NB4 (cell line): ENCODE measurements at regions not wholly inside any gene's neighbourhood (a gene's known extent, or its start where the extent isn't known, plus 50 kb on each side); places are given as distances from the start of the nearest gene placed in this dataset.

Experiments used
- DNase-seq: peaks from one replicate; pipeline ENCODE4 v3.0.0; 2010; ENCODE audit warnings: low read depth
- H3K4me3 ChIP-seq: one replicate; pipeline ENCODE4 v1.5.1; 2011; ENCODE audit warnings: mild to moderate bottlenecking, low read depth, low read length, moderate library complexity
- MYC ChIP-seq: IDR thresholded peaks from 2 replicates; pipeline ENCODE4 v1.6.1; 2011; ENCODE audit warnings: low read depth, low read length
- POLR2A ChIP-seq: IDR thresholded peaks from 2 replicates; pipeline ENCODE4 v1.6.1; 2011; ENCODE audit warnings: mild to moderate bottlenecking; ENCODE audit not compliant: insufficient read length; ENCODE audit errors: extremely low read depth
- TF ChIP-seq, protein P1 (sequence below): IDR thresholded peaks from 2 replicates; pipeline ENCODE4 v1.6.1; 2011; ENCODE audit warnings: low read depth, low read length
- TF ChIP-seq, protein P2 (sequence below): IDR thresholded peaks from one replicate; pipeline ENCODE4 v1.5.1; 2012; ENCODE audit warnings: low read depth, low read length

DNA sequence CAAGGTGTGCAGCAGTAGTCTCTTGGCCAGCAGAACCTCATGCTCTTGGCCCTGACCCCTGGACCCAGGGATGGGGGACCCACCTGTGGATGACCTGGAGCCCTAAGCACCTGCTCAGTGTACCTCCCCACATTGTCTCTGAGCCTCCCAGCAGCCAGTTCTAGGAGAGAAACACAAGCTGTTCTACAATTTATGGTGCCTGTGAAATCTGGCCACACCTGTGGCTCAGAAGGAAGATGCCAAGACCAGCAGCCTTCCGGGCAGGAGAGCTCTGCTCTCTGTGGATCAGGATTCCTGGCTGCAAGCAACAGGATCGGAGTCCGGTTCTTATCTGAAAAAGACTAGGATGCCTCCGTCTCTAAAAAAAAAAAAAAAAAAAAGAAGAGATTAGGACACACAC, 103.6 kb upstream of the ANO1 start:
- H3K4me3 ChIP-seq: no peak overlapping the region
- TF ChIP-seq, protein P1, sequence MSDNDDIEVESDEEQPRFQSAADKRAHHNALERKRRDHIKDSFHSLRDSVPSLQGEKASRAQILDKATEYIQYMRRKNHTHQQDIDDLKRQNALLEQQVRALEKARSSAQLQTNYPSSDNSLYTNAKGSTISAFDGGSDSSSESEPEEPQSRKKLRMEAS: no peak
- TF ChIP-seq POLR2A: no peak
- TF ChIP-seq, protein P2, sequence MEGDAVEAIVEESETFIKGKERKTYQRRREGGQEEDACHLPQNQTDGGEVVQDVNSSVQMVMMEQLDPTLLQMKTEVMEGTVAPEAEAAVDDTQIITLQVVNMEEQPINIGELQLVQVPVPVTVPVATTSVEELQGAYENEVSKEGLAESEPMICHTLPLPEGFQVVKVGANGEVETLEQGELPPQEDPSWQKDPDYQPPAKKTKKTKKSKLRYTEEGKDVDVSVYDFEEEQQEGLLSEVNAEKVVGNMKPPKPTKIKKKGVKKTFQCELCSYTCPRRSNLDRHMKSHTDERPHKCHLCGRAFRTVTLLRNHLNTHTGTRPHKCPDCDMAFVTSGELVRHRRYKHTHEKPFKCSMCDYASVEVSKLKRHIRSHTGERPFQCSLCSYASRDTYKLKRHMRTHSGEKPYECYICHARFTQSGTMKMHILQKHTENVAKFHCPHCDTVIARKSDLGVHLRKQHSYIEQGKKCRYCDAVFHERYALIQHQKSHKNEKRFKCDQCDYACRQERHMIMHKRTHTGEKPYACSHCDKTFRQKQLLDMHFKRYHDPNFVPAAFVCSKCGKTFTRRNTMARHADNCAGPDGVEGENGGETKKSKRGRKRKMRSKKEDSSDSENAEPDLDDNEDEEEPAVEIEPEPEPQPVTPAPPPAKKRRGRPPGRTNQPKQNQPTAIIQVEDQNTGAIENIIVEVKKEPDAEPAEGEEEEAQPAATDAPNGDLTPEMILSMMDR: no peak
- no peak for TF ChIP-seq MYC
- no peak for DNase-seq

DNA sequence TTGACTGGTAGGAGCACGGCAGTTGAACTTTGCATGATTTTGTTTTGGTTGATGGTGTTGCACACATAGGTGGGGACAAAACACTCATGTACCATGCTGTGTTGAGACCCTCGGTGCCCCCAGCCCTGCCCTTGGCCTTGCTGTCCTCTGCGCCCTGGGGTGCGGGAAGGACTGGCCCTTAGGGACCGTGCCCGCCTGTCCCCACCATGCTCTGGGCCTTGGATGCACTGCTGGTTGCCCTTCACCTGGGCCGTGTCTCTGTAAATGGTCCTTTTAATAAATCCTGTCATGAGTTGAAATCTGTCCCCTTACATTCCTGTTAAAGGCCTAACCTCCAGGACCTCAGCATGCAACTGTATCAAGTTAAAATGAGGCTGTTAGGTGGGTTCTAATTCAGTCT, 102.3 kb upstream of the ANO1 start:
- DNase-seq: no peak
- no peak overlapping the region for H3K4me3 ChIP-seq
- TF ChIP-seq POLR2A (no peak), MYC (no peak)
- TF ChIP-seq, protein P2: no peak
- TF ChIP-seq, protein P1: no peak

DNA sequence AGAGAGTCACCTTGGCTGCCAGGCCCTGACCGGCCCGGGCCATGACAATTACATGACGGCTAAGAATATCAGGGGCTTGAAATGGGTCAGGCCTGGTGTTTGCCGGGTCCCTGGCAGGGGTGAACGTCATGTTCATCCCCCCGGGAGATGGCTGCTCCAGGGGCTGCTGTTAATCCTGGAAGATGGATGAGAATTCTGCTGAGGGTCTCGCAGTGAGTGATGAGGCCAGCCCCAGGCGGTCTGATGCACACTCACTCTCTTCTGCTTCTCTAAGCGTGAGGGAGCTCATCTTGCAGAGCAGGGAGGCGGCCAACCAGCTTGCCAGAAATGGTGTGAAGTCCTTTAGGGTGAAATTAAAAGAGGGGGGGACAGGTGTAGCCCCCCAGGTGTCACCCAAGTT, 101.3 kb upstream of the ANO1 start:
- no peak overlapping the region for H3K4me3 ChIP-seq
- no peak for TF ChIP-seq POLR2A
- no peak for DNase-seq

- no peak overlapping the region for H3K4me3 ChIP-seq
- DNase-seq: no peak
- TF ChIP-seq, protein P2: no peak
- TF ChIP-seq POLR2A: no peak
Measured at GRCh38 chr11:69977951-69978350, 100.2 kb upstream of the ANO1 start.

- no peak overlapping the region for H3K4me3 ChIP-seq
- no peak for DNase-seq
- no peak for TF ChIP-seq MYC
- TF ChIP-seq, protein P2: no peak
- TF ChIP-seq POLR2A: no peak
- TF ChIP-seq, protein P1: no peak
Measured at GRCh38 chr11:69978841-69979614, 99.1 kb upstream of the ANO1 start.

- DNase-seq: no peak
- no peak overlapping the region for H3K4me3 ChIP-seq
- TF ChIP-seq, protein P1: 0 out of 2 replicates have a peak, but pooled peaks have one; percentile 11
- TF ChIP-seq MYC (no peak), POLR2A (no peak)
- TF ChIP-seq, protein P2: no peak
Measured at GRCh38 chr11:69979632-69980031, 98.5 kb upstream of the ANO1 start.
